HEK293 (cell line): ENCODE measurements at regions not wholly inside any gene's neighbourhood (a gene's known extent, or its start where the extent isn't known, plus 50 kb on each side); places are given as distances from the start of the nearest gene placed in this dataset.

Source experiments
- CTCF ChIP-seq: fragments of 450-650 bp; formaldehyde crosslinking; IDR thresholded peaks from 2 replicates; pipeline ENCODE4 v1.5.1; 2016; ENCODE audit warnings: missing biosample characterization, missing genetic modification characterization
- ZNF248 ChIP-seq: fragments of 450-650 bp; formaldehyde crosslinking; IDR thresholded peaks from 2 replicates; pipeline ENCODE4 v1.5.1; 2017; ENCODE audit warnings: missing biosample characterization, missing genetic modification characterization
- ZNF311 ChIP-seq: fragments of 450-650 bp; formaldehyde crosslinking; IDR thresholded peaks from 2 replicates; pipeline ENCODE4 v1.5.1; 2017; ENCODE audit warnings: missing biosample characterization, missing genetic modification characterization, borderline replicate concordance
- ZNF449 ChIP-seq: fragments of 450-650 bp; formaldehyde crosslinking; IDR thresholded peaks from 2 replicates; pipeline ENCODE4 v1.5.1; 2017; ENCODE audit warnings: missing biosample characterization, mild to moderate bottlenecking, missing genetic modification characterization, moderate library complexity
- ZNF544 ChIP-seq: fragments of 450-650 bp; formaldehyde crosslinking; IDR thresholded peaks from 2 replicates; pipeline ENCODE4 v1.5.0; 2017; ENCODE audit warnings: missing biosample characterization, missing genetic modification characterization
- ZNF670 ChIP-seq: fragments of 450-650 bp; formaldehyde crosslinking; IDR thresholded peaks from 2 replicates; pipeline ENCODE4 v1.5.1; 2016; ENCODE audit warnings: missing biosample characterization, missing genetic modification characterization, low read depth

- TF ChIP-seq ZNF670 (no peak), CTCF (no peak), ZNF311 (tag by site-specific recombination) (no peak), ZNF248 (tag by site-specific recombination) (no peak), ZNF544 (tag by site-specific recombination) (no peak), ZNF449 (tag by site-specific recombination) (no peak)
These were observed 772.8 kb downstream of the CDH8 start for GRCh38 chr16:61263400-61263799.
